B cell (primary cell): ENCODE measurements at regions not wholly inside any gene's neighbourhood (a gene's known extent, or its start where the extent isn't known, plus 50 kb on each side); places are given as distances from the start of the nearest gene placed in this dataset.

ENCODE experiments used
- CTCF ChIP-seq: fragments of 200-600 bp; IDR thresholded peaks from one replicate; pipeline ENCODE4 v1.8.0; 2022; ENCODE audit warnings: antibody characterized with exemption, mild to moderate bottlenecking
- EZH2 ChIP-seq: IDR thresholded peaks from 2 replicates; pipeline ENCODE4 v1.6.1; 2012; ENCODE audit warnings: borderline replicate concordance, low read depth, mild to moderate bottlenecking, moderate library complexity, low read length; ENCODE audit not compliant: insufficient read depth, poor library complexity, severe bottlenecking

- TF ChIP-seq EZH2, result no peak
- TF ChIP-seq CTCF, result no peak
These were observed 263.2 kb upstream of the TGFBR2 start for GRCh38 chr3:30343067-30343831.
